ENCODE measurements at regions not wholly inside any gene's neighbourhood (a gene's known extent, or its start where the extent isn't known, plus 50 kb on each side); places are given as distances from the start of the nearest gene placed in this dataset.
"Not testable (repeated sequence)": the region's sequence is repeated elsewhere in the genome, so short reads cannot be mapped to it uniquely, and the experiment has no call there.

- DNase-seq: no peak
Observed at GRCh38 chr6:144360401-144360800, 75.3 kb downstream of the UTRN start.

GRCh38 chr6:144361016-144361415 lies 75.9 kb downstream of the UTRN start:
- no peak for DNase-seq

GRCh38 chr6:144362042-144363018 lies 77.2 kb downstream of the UTRN start:
- no peak for DNase-seq

GRCh38 chr6:144364208-144364720 lies 79.1 kb downstream of the UTRN start:
- DNase-seq: no peak

- DNase-seq: no peak
Observed at GRCh38 chr6:144364782-144365181, 79.6 kb downstream of the UTRN start.

GRCh38 chr6:144365271-144365670 lies 80.1 kb downstream of the UTRN start:
- no peak for DNase-seq

- not testable (repeated sequence) for DNase-seq
Observed at GRCh38 chr6:144369696-144370095, 84.6 kb downstream of the UTRN start.

- DNase-seq: no peak
Observed at GRCh38 chr6:144372116-144372515, 87.0 kb downstream of the UTRN start.

- no peak for DNase-seq
Observed at GRCh38 chr6:144372611-144373594, 87.8 kb downstream of the UTRN start.

- not testable (repeated sequence) for DNase-seq
Observed at GRCh38 chr6:144374525-144374924, 89.4 kb downstream of the UTRN start.

GRCh38 chr6:144377586-144378210 lies 92.6 kb downstream of the UTRN start:
- DNase-seq: no peak

GRCh38 chr6:144378437-144378836 lies 93.3 kb downstream of the UTRN start:
- no peak for DNase-seq

- no peak for DNase-seq
Observed at GRCh38 chr6:144379356-144379755, 94.2 kb downstream of the UTRN start.

- not testable (repeated sequence) for DNase-seq
Observed at GRCh38 chr6:144381499-144381898, 96.4 kb downstream of the UTRN start.

GRCh38 chr6:144383336-144383735 lies 98.2 kb downstream of the UTRN start:
- DNase-seq: no peak

- no peak for DNase-seq
Observed at GRCh38 chr6:144384427-144384826, 99.3 kb downstream of the UTRN start.

GRCh38 chr6:144389474-144389873 lies 104.3 kb downstream of the UTRN start:
- DNase-seq: not testable (repeated sequence)

GRCh38 chr6:144390202-144390601 lies 105.1 kb downstream of the UTRN start:
- DNase-seq: no peak

GRCh38 chr6:144390886-144391285 lies 105.8 kb downstream of the UTRN start:
- no peak for DNase-seq

GRCh38 chr6:144392536-144392935 lies 107.4 kb downstream of the UTRN start:
- DNase-seq: no peak

GRCh38 chr6:144394210-144394609 lies 109.1 kb downstream of the UTRN start:
- no peak for DNase-seq

GRCh38 chr6:144395014-144395413 lies 109.9 kb downstream of the UTRN start:
- no peak for DNase-seq

- DNase-seq: no peak
Observed at GRCh38 chr6:144395826-144396225, 110.7 kb downstream of the UTRN start.

Measured in NCI-H2171 treated with DMSO at 0.1 percent for 48 hours (cell line).